CD4-positive, alpha-beta T cell (primary cell): ENCODE measurements at regions not wholly inside any gene's neighbourhood (a gene's known extent, or its start where the extent isn't known, plus 50 kb on each side); places are given as distances from the start of the nearest gene placed in this dataset.

Source experiments
- ATAC-seq: fragments of 200-7000 bp; cut with Tn5 transposase; one replicate; pipeline ENCODE4 v1.10.0; 2022; ENCODE audit warnings: mild to moderate bottlenecking; ENCODE audit not compliant: poor library complexity
- CTCF ChIA-PET: fragments of 350-600 bp; sonication (Branson Sonifier 250); formaldehyde crosslinking; loops from one replicate; lab custom pipeline; 2021; ENCODE audit warnings: antibody characterized with exemption, inconsistent platforms; lab: Charles Lee
- POLR2A ChIA-PET: fragments of 350-600 bp; sonication (Branson Sonifier 250); formaldehyde crosslinking; loops from one replicate; lab custom pipeline; 2021; ENCODE audit warnings: antibody characterized with exemption, inconsistent platforms; lab: Charles Lee
- DNase-seq, 14 experiments: peaks; one replicate each; pipeline ENCODE4 v3.0.0-alpha.2; 2013 to 2020; ENCODE audit warnings: mixed read lengths in 2 of 14
- H3K27ac ChIP-seq, 2 donors: one replicate each; pipeline versions ENCODE4 v1.5.1 to v1.7.0; 2013; ENCODE audit warnings: low read length in 2 of 2, low read depth in 1 of 2, mild to moderate bottlenecking in 1 of 2
- H3K27me3 ChIP-seq, 2 experiments: 1 replicate in 1 of 2; 2 replicates in 1 of 2; pipeline versions ENCODE4 v1.6.1 to v1.7.0; 2013; ENCODE audit warnings: low read length in 2 of 2, control low read depth in 1 of 2, mild to moderate bottlenecking in 1 of 2, moderate library complexity in 1 of 2; ENCODE audit not compliant: insufficient read depth in 2 of 2, control insufficient read depth in 1 of 2
- H3K36me3 ChIP-seq: one replicate; pipeline ENCODE4 v1.6.1; 2013; ENCODE audit warnings: low read length, control low read depth; ENCODE audit not compliant: insufficient read depth
- H3K4me1 ChIP-seq: one replicate; pipeline ENCODE4 v1.6.1; 2013; ENCODE audit warnings: low read length, control low read depth; ENCODE audit not compliant: insufficient read depth
- H3K4me3 ChIP-seq: one replicate; pipeline ENCODE4 v1.5.1; 2013; ENCODE audit warnings: mild to moderate bottlenecking, low read length, moderate library complexity
- H3K9me3 ChIP-seq, 2 experiments: 1 replicate in 1 of 2; 2 replicates in 1 of 2; pipeline versions ENCODE4 v1.6.1 to v1.7.0; 2013; ENCODE audit warnings: low read length in 2 of 2, mild to moderate bottlenecking in 2 of 2, control low read depth in 1 of 2, moderate library complexity in 1 of 2; ENCODE audit not compliant: control insufficient read depth in 1 of 2, insufficient read depth in 1 of 2
- H3K27ac Mint-ChIP-seq: one replicate; pipeline ENCODE4 v1.8.0; 2020; ENCODE audit warnings: mixed read lengths
- H3K27me3 Mint-ChIP-seq: one replicate; pipeline ENCODE4 v1.8.0; 2021; ENCODE audit warnings: mixed read lengths
- H3K36me3 Mint-ChIP-seq: one replicate; pipeline ENCODE4 v1.8.0; 2021; ENCODE audit warnings: low read depth, mixed read lengths
- H3K4me1 Mint-ChIP-seq: one replicate; pipeline ENCODE4 v1.8.0; 2021; ENCODE audit warnings: low read depth, mixed read lengths
- H3K4me3 Mint-ChIP-seq: one replicate; pipeline ENCODE4 v1.8.0; 2020; ENCODE audit warnings: mild to moderate bottlenecking, mixed read lengths
- H3K9me3 Mint-ChIP-seq: one replicate; pipeline ENCODE4 v1.8.0; 2020; ENCODE audit warnings: mixed read lengths
- intact Hi-C, 2 experiments: fragments of 100-400 bp; cut with DNase I in 1 of 2; cut with micrococcal nuclease in 1 of 2; formaldehyde crosslinking; loops; one replicate each; pipeline versions ENCODE4 v1.15.1 to v1.9.0; 2023 to 2025; cut with DNase I, micrococcal nuclease
- TF ChIP-seq, protein P1 (sequence below): fragments of 200-600 bp; IDR thresholded peaks from one replicate; pipeline ENCODE4 v1.8.0; 2022; ENCODE audit warnings: antibody characterized with exemption, mild to moderate bottlenecking

- no peak overlapping the region for H3K27ac ChIP-seq
- ChIA-PET CTCF (no interaction called here), POLR2A (no interaction called here)
- no peak overlapping the region for H3K4me3 Mint-ChIP-seq
- H3K9me3 ChIP-seq = no peaks in the 10 kb centered on the region
- no peaks in the 10 kb centered on the region for H3K27me3 Mint-ChIP-seq
- no peaks in the 10 kb centered on the region for H3K36me3 Mint-ChIP-seq
- H3K27ac Mint-ChIP-seq = no peak overlapping the region
- peaks cover 21% of the 10 kb centered on the region for H3K9me3 Mint-ChIP-seq
- DNase-seq (no peak), ATAC-seq (no peak)
- no peaks in the 10 kb centered on the region for H3K36me3 ChIP-seq
- no peaks in the 10 kb centered on the region for H3K27me3 ChIP-seq
- H3K4me3 ChIP-seq = no peak overlapping the region
- TF ChIP-seq, protein P1, sequence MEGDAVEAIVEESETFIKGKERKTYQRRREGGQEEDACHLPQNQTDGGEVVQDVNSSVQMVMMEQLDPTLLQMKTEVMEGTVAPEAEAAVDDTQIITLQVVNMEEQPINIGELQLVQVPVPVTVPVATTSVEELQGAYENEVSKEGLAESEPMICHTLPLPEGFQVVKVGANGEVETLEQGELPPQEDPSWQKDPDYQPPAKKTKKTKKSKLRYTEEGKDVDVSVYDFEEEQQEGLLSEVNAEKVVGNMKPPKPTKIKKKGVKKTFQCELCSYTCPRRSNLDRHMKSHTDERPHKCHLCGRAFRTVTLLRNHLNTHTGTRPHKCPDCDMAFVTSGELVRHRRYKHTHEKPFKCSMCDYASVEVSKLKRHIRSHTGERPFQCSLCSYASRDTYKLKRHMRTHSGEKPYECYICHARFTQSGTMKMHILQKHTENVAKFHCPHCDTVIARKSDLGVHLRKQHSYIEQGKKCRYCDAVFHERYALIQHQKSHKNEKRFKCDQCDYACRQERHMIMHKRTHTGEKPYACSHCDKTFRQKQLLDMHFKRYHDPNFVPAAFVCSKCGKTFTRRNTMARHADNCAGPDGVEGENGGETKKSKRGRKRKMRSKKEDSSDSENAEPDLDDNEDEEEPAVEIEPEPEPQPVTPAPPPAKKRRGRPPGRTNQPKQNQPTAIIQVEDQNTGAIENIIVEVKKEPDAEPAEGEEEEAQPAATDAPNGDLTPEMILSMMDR = no peak
- H3K4me1 ChIP-seq = no peaks in the 10 kb centered on the region
- intact Hi-C loops = no loop called here
- H3K4me1 Mint-ChIP-seq = no peaks in the 10 kb centered on the region
Observed at GRCh38 chr18:29491907-29492306, 1315.0 kb upstream of the CDH2 start.

DNA sequence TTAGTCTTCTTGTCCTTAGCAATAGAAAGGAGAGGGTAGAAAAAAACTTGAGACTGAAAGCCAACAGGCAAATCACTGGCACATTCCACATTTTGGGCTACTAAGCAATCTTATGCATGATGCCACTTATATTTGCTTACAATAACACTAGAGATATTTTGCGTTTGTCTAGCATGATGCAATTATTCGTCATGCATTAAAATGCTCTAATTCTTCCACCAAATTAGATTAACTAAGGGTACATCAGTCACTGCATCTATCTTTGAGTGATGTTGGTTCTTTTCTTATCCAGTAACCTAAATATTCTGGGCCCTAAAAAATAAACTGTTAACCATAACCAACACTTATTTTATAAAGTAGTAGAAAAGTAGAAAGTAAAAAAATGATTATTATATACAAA lies 1311.7 kb upstream of the CDH2 start:
- no peaks in the 10 kb centered on the region for H3K27me3 ChIP-seq
- POLR2A ChIA-PET = no interaction called here
- ATAC-seq (no peak), DNase-seq (no peak)
- TF ChIP-seq, protein P1 = no peak
- intact Hi-C loops = no loop called here
- H3K4me1 Mint-ChIP-seq = no peaks in the 10 kb centered on the region
- no peak overlapping the region for H3K27ac ChIP-seq
- CTCF ChIA-PET = no interaction called here
- H3K27me3 Mint-ChIP-seq = no peaks in the 10 kb centered on the region
- no peaks in the 10 kb centered on the region for H3K9me3 ChIP-seq
- H3K36me3 Mint-ChIP-seq = no peaks in the 10 kb centered on the region
- no peaks in the 10 kb centered on the region for H3K36me3 ChIP-seq
- no peaks in the 10 kb centered on the region for H3K4me1 ChIP-seq
- no peak overlapping the region for H3K27ac Mint-ChIP-seq
- H3K4me3 ChIP-seq = no peak overlapping the region
- no peak overlapping the region for H3K4me3 Mint-ChIP-seq
- peaks cover 18% of the 10 kb centered on the region for H3K9me3 Mint-ChIP-seq

DNA sequence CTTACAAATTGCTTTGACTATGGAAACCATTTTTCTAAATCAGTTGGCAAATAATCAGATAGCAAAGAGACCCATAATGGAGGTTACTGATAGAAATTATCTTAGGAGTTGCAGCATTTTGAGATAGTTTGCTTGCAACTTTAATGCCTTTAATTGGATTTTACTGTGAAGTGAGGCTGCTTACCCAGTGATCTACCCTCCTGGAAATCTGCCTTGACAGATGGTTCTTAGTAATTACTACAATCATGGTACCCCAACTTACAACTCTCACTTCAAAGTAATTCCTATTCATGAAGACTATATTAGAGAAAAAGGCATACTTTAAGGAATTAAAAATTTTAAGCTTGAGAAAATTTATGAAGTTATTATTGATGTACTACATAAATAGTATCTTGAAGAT lies 1288.6 kb upstream of the CDH2 start:
- no peak overlapping the region for H3K4me3 ChIP-seq
- no peak overlapping the region for H3K27ac Mint-ChIP-seq
- no peak for DNase-seq
- H3K27ac ChIP-seq = no peak overlapping the region
- H3K27me3 ChIP-seq = no peaks in the 10 kb centered on the region
- no peak for ATAC-seq
- POLR2A ChIA-PET = no interaction called here
- H3K36me3 ChIP-seq = no peaks in the 10 kb centered on the region
- no peaks in the 10 kb centered on the region for H3K4me1 Mint-ChIP-seq
- CTCF ChIA-PET = no interaction called here
- H3K9me3 Mint-ChIP-seq = peaks cover 9% of the 10 kb centered on the region
- no peaks in the 10 kb centered on the region for H3K4me1 ChIP-seq
- no peaks in the 10 kb centered on the region for H3K36me3 Mint-ChIP-seq
- H3K9me3 ChIP-seq = peaks cover 4 to 5% of the 10 kb centered on the region in 2 experiments
- TF ChIP-seq, protein P1 = no peak
- no peak overlapping the region for H3K4me3 Mint-ChIP-seq
- intact Hi-C loops = no loop called here
- H3K27me3 Mint-ChIP-seq = no peaks in the 10 kb centered on the region
